ENCODE measurements at regions not wholly inside any gene's neighbourhood (a gene's known extent, or its start where the extent isn't known, plus 50 kb on each side); places are given as distances from the start of the nearest gene placed in this dataset.

DNA sequence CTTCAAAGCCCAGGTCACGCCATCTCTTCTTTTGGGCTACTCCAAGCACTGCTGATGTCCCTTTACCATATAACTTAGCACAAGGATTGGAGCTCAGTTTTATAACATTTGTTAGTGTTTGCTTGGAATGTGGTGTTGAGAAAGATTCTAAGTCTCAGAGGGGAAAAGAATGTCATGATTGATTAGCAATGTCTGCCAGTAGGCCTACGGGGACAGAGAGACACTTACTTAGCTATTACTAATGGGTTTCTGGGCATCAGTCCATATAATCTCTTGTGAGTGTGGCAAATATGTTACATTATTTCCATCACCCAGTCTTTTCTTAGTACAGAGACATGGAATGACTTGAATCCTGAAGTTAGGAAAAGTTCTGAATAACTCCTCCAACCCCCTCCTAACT lies 75.4 kb upstream of the FSHB start:
- no peak for DNase-seq

DNA sequence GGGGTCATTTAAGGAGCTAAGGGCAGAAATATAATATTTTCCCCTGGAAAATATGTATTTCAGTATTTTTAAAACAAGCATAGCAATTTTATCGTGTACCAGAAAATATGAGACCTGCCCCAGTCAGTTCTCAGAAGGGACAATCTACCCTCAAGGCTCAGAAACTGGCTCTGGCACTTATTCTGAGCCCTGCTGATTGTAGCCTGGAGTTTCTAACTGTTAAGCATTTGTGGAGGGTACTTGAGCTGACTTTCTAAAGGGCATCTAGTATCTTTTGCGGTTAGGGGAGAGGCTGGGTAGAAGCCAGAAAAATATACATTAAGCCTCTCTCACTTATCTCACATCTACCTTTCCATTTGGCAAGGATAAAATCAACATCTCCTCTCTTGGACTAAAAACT lies 71.3 kb upstream of the FSHB start:
- DNase-seq, result no peak

DNA sequence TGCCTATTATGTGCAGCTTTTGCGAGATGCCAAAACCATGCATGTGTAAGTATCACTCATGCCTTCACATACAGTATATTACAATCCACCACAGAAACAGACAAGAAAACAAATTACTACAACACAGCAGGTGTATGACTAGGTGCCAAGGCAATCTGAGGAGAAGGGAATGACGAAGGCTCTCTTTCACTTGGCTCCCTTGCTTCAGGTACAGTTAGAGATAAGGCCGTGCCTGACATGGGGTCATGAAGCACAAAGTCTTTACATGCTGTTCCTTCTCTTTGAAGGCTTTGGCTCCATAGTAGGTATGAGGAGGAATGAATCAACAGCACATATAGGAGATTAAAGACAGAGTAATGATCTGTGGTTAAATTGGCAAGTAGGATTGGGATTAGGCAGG lies 65.2 kb upstream of the FSHB start:
- DNase-seq, result no peak

- DNase-seq, result no peak
Measured at GRCh38 chr11:30171661-30172060, 59.2 kb upstream of the FSHB start.

DNA sequence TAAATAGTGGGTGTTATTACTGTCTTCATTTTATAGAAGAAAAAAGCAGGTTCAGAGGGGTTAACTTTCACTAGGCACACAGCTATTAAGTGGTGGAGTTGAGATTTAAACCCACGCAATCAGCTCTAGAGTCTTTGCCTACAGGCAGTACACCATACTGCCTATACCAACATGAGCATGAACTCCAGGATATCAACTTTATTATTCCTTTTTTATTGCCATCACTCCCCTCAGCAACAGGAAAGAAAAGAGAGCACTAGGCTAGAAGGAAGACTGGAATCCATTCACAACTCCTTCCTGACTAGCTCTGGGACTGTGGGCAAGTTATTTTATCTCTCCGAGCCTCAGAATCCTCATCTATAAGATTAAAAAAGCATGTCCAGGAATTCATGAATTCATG lies 58.7 kb upstream of the FSHB start:
- DNase-seq, result no peak

DNA sequence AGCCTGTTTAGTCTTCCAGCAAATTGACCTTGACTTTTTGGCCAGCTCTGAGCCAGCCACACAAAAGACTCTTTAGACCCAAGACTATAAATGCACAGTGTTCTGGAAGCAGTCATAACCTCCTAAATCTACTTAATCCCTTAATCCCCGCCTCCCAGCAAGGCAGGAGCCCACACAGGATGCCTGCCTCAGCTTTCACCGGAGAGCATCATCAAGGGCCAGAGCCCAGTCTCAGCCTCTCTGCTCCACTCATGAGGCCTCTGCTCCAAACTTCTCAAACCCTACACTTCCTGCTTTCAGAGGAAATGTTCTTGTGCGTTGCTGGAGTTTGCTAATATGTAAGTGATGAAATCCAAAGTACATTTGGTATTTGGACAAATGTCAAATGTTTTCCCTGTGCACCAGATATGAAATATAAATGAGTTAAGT lies 57.9 kb upstream of the FSHB start:
- DNase-seq, result no peak

DNA sequence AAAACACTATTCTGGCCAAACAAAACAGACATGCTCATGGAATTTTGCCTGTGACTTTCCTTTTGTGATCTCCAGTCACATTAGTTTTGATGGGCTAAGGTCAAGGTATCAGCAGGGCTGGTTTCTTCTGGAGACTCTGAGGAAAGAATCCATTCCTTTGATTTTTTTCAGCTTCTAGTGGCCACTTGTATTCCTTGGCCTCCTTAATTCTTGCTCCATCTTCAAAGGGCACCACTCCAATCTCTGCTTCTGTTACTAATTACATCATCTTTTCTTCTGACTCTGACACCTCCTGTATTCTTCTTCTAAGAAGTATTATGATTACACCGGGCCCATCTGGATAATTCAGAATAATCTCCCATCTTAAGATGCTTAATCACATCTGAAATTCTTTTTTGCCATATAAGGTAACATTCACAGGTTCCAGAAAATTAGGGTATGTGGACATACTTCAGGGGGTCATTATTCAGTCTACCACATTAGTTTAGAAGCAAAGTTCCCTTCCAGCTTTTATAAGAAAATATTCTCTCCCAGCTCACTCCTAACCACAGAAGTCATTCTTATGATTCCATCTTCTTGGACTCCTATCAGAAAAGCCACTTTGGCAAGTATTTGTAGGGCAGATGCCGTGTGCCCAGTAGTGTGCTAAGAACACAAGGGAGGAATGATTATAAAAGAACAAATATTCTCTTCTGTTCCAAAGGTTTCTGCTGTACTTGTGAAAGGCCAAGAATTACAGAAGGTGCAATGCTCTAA lies 56.4 kb upstream of the FSHB start:
- no peak for DNase-seq
